ENCODE measurements at regions not wholly inside any gene's neighbourhood (a gene's known extent, or its start where the extent isn't known, plus 50 kb on each side); places are given as distances from the start of the nearest gene placed in this dataset.
"Not testable (repeated sequence)": the region's sequence is repeated elsewhere in the genome, so short reads cannot be mapped to it uniquely, and the experiment has no call there.

- TF ChIP-seq CTCF (conservative IDR thresholded peaks at IDR 0.05) (no peak), ZFX (IDR thresholded peaks at IDR 0.05) (no peak)
- H3K27ac ChIP-seq: no peak overlapping the region
These were observed 72.6 kb upstream of the ZNF184 start for GRCh38 chr6:27545271-27546046.

- H3K27ac ChIP-seq: no peak overlapping the region
These were observed 71.8 kb upstream of the ZNF184 start for GRCh38 chr6:27544612-27545260.

GRCh38 chr6:27544135-27544534 is 71.2 kb upstream of the ZNF184 start:
- not testable (repeated sequence) for H3K27ac ChIP-seq

More at GRCh38 chr6:27544612-27545260, 71.8 kb upstream of the ZNF184 start:
- no peak for TF ChIP-seq CTCF (conservative IDR thresholded peaks at IDR 0.05)
- no peak for TF ChIP-seq ZFX (IDR thresholded peaks at IDR 0.05)

- TF ChIP-seq ZFX (IDR thresholded peaks at IDR 0.05): no peak
- no peak overlapping the region for H3K27ac ChIP-seq
These were observed 69.6 kb upstream of the ZNF184 start for GRCh38 chr6:27542485-27542884.

- H3K27ac ChIP-seq: no peak overlapping the region
- TF ChIP-seq ZFX (IDR thresholded peaks at IDR 0.05): no peak
- TF ChIP-seq CTCF (conservative IDR thresholded peaks at IDR 0.05): no peak
These were observed 69.0 kb upstream of the ZNF184 start for GRCh38 chr6:27541933-27542297.

- TF ChIP-seq CTCF (conservative IDR thresholded peaks at IDR 0.05) (no peak), ZFX (IDR thresholded peaks at IDR 0.05) (no peak)
These were observed 68.5 kb upstream of the ZNF184 start for GRCh38 chr6:27541212-27541932.

GRCh38 chr6:27539551-27539950 is 66.6 kb upstream of the ZNF184 start:
- TF ChIP-seq ZFX (IDR thresholded peaks at IDR 0.05) (no peak), CTCF (conservative IDR thresholded peaks at IDR 0.05) (no peak)
- H3K27ac ChIP-seq: no peak overlapping the region

More at GRCh38 chr6:27541212-27541932, 68.5 kb upstream of the ZNF184 start:
- no peak overlapping the region for H3K27ac ChIP-seq

GRCh38 chr6:27532820-27533538 is 60.1 kb upstream of the ZNF184 start:
- H3K27ac ChIP-seq: no peak overlapping the region
- TF ChIP-seq CTCF (conservative IDR thresholded peaks at IDR 0.05) (no peak), ZFX (IDR thresholded peaks at IDR 0.05) (no peak)
